HUDEP-2 (cell line): ENCODE measurements at regions not wholly inside any gene's neighbourhood (a gene's known extent, or its start where the extent isn't known, plus 50 kb on each side); places are given as distances from the start of the nearest gene placed in this dataset.

Experiments
- DNase-seq, 76 experiments: peaks; one replicate each; lab custom pipeline; 2025; ENCODE audit not compliant: unreplicated experiment in 76 of 76; lab: John Stamatoyannopoulos, UW

DNA sequence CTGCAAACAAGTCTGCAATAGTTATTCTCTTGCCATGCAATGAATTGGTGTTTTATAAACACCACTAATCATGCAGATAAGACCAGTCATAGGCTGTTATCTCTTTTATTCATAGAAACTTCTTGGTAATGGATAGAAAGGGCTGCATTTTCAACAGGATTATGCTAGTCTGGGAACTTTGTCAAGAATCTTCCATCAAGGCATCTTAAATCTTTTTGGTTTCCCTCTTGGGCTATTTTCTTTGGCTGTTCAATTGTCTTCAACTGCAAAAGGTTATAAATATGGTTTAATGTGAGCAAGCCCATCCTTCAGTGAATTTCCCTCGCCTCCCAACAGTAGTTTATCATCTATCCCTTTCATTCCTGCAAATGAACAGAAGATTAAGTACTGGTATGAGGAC is 59.0 kb upstream of the MINAR1 start:
- peak in 1 of 76 experiments; percentile 15 for DNase-seq

GRCh38 chr15:79373728-79374127 is 58.4 kb upstream of the MINAR1 start:
- DNase-seq: no peak

- DNase-seq: no peak
Observed at GRCh38 chr15:79376383-79376782, 55.8 kb upstream of the MINAR1 start.

DNA sequence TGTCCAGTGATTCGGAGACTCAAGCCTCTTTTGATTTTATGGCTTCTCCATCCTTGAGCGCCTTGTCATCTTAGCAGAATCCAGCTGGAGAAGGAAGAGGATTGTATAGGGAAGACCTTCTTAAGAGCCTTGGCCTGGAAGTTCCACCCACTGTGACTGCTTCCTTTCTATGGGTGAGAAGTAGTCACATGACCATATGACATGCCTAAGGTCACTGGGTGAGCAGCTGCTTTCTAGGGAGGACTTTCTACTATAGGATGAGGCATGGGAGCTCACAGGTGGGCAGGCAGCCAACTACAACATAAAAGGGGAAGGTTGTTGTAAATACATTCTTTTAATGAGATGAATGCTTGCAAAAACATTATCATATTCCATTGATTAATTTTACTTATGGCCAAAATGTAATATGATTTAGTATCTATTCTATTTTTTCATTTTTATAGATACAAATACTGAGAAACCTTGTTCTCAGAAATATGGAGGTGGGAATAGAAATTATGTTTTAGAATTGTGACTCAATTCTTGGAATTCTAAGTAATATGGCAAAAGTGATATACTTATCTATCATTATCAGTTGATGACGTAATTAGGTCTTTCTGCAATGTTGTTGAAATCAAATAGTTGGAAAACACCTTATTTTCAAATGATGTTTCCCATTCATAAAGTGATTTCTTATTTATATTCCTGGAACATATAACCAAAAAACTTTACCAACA is 53.6 kb upstream of the MINAR1 start:
- peak in 48 of 76 experiments; percentile 2 to 73 (median 24) for DNase-seq

DNA sequence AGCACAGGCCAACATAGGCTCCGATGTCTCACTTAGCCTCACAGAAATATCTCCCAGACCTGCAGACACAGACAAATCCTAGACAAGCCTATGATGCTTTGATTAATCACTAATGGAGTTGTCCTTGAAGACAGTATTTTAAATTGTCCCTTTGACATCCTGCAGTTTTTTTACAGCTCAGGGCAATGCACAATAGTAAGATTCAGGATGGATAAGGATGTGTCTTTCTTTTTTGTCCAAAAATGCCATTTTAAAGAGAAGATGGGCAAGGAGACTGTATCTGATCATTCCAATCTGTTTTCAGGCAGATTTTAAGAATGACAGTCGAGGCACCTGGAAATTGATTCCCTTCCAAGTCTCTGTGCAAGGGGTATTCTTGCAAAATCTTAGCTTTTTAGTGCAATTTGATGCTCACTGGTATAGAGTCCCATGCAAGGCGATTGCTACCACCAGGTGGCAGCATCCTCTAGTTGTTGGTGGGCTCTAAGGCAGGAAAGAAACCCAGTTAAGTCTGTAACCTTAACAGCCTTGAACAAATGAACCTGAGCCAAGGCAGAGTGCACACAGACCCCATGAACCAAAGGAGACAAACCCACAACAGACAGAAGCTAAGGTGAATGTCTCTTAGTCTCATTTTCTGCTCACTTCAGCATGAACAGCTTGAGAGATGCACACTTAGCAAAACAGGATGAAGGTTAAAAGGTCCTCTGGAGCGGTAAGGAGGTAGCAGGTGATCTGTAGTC is 51.2 kb upstream of the MINAR1 start:
- DNase-seq: peak in 61 of 76 experiments; percentile 2 to 74 (median 43)

DNA sequence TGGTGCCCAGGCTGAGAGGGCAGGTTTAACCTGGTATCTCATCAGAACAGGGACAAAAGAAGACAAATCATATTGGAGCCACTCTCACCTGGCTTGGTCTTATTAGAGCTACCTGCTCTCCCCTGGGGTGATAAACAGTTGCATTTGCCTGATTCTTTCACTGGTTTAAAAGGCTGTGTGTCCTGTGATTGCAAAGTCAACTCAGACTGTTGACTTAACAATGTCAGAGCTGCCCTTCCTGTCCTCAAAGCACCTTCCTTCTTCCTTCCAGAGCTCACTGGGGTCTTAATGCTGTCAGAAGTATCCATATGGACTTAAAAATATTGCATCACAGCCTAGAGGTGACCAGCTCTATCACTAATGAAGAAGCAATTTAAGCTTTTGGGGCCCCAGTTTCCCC is 50.5 kb upstream of the MINAR1 start:
- no peak for DNase-seq
